Hepatocyte (in vitro differentiated cells): ENCODE measurements at regions not wholly inside any gene's neighbourhood (a gene's known extent, or its start where the extent isn't known, plus 50 kb on each side); places are given as distances from the start of the nearest gene placed in this dataset.

Experiments
- DNase-seq: peaks from one replicate; pipeline ENCODE4 v3.0.0-alpha.2; 2016; ENCODE audit warnings: low spot score
- H2AFZ ChIP-seq: fragments of 200-600 bp; sonication (generic); 2 replicates; pipeline ENCODE4 v1.6.0; 2016; ENCODE audit warnings: antibody characterized with exemption, mild to moderate bottlenecking
- H3K27ac ChIP-seq: fragments of 200-600 bp; sonication (generic); 2 replicates; pipeline ENCODE4 v1.5.1; 2016; ENCODE audit warnings: mild to moderate bottlenecking
- H3K27me3 ChIP-seq: fragments of 200-600 bp; sonication (generic); 2 replicates; pipeline ENCODE4 v1.6.1; 2016
- H3K36me3 ChIP-seq: fragments of 200-600 bp; sonication (generic); replicated peaks from 2 replicates; pipeline ENCODE4 v1.5.1; 2016; ENCODE audit warnings: low read depth; ENCODE audit not compliant: insufficient read depth
- H3K4me1 ChIP-seq: fragments of 200-600 bp; sonication (generic); 2 replicates; pipeline ENCODE4 v1.5.1; 2016; ENCODE audit warnings: mild to moderate bottlenecking, moderate library complexity; ENCODE audit not compliant: insufficient read depth
- H3K4me2 ChIP-seq: fragments of 200-600 bp; sonication (generic); 2 replicates; pipeline ENCODE4 v1.6.0; 2016
- H3K4me3 ChIP-seq: fragments of 200-600 bp; sonication (generic); 2 replicates; pipeline ENCODE4 v1.5.1; 2016; ENCODE audit warnings: mild to moderate bottlenecking
- H3K79me2 ChIP-seq: fragments of 200-600 bp; sonication (generic); 2 replicates; pipeline ENCODE4 v1.6.0; 2017; ENCODE audit warnings: mild to moderate bottlenecking
- H3K9me2 ChIP-seq: fragments of 200-600 bp; sonication (generic); replicated peaks from 2 replicates; pipeline ENCODE4 v1.6.0; 2017; ENCODE audit warnings: mild to moderate bottlenecking; ENCODE audit not compliant: insufficient read depth
- H3K9me3 ChIP-seq: fragments of 200-600 bp; sonication (generic); 2 replicates; pipeline ENCODE4 v1.5.1; 2016; ENCODE audit warnings: low read depth, mild to moderate bottlenecking
- H4K20me1 ChIP-seq: fragments of 200-600 bp; sonication (generic); 2 replicates; pipeline ENCODE4 v1.6.0; 2016; ENCODE audit warnings: mild to moderate bottlenecking; ENCODE audit not compliant: insufficient read depth, poor library complexity, severe bottlenecking
- EZH2 ChIP-seq: fragments of 200-600 bp; sonication (generic); IDR thresholded peaks from 2 replicates; pipeline ENCODE4 v1.6.1; 2016; ENCODE audit warnings: antibody characterized with exemption, mild to moderate bottlenecking, borderline replicate concordance
- EZH2phosphoT487 ChIP-seq: fragments of 200-600 bp; sonication (generic); IDR thresholded peaks from one replicate; pipeline ENCODE4 v1.6.1; 2018; ENCODE audit warnings: antibody characterized with exemption, mild to moderate bottlenecking, low read depth, moderate library complexity; ENCODE audit not compliant: unreplicated experiment, severe bottlenecking
- WGBS: methylation state at CpG from one replicate; pipeline ENCODE4 v1.1.6; 2016; ENCODE audit warnings: low lambda C conversion rate; ENCODE audit errors: missing lambda C conversion rate; 5-methylcytosine and 5-hydroxymethylcytosine counted together
- TF ChIP-seq, protein P1 (sequence below): fragments of 200-600 bp; sonication (generic); IDR thresholded peaks from 2 replicates; pipeline ENCODE4 v1.5.1; 2016; ENCODE audit warnings: antibody characterized with exemption, mild to moderate bottlenecking; ENCODE audit not compliant: poor library complexity

DNA sequence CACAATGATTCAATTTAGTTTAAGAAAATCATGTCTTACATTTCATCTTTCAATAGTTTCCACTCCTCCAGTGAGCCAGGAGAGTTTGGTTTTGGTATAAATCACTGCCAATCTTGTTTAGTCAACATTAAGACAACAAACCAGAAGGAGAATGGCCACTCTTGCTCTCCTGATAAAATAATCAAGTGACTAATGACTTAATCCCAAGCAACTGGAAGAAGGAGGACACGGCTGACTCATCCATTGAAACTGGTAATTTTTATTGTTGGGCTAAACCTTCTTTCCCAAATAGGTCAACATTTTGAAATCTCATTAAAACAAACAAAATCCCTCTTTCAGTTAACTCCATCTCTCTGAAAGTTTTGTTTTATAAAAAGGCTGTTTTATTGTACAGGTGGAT lies 230.2 kb downstream of the CLCN4 start:
- Histone ChIP-seq H3K4me2 (no peak overlapping the region), H2AFZ (no peak overlapping the region), H3K4me3 (no peak overlapping the region), H4K20me1 (no peaks in the 10 kb centered on the region), H3K27me3 (no peaks in the 10 kb centered on the region), H3K79me2 (no peaks in the 10 kb centered on the region), H3K27ac (no peak overlapping the region), H3K9me3 (no peaks in the 10 kb centered on the region), H3K4me1 (no peaks in the 10 kb centered on the region), H3K9me2 (no peaks in the 10 kb centered on the region), H3K36me3 (no peaks in the 10 kb centered on the region)
- DNase-seq, result no peak
- WGBS, result 26% methylated on average over 1 of the region's 1 CpG
- TF ChIP-seq EZH2 (no peak), EZH2phosphoT487 (no peak)
- TF ChIP-seq, protein P1, sequence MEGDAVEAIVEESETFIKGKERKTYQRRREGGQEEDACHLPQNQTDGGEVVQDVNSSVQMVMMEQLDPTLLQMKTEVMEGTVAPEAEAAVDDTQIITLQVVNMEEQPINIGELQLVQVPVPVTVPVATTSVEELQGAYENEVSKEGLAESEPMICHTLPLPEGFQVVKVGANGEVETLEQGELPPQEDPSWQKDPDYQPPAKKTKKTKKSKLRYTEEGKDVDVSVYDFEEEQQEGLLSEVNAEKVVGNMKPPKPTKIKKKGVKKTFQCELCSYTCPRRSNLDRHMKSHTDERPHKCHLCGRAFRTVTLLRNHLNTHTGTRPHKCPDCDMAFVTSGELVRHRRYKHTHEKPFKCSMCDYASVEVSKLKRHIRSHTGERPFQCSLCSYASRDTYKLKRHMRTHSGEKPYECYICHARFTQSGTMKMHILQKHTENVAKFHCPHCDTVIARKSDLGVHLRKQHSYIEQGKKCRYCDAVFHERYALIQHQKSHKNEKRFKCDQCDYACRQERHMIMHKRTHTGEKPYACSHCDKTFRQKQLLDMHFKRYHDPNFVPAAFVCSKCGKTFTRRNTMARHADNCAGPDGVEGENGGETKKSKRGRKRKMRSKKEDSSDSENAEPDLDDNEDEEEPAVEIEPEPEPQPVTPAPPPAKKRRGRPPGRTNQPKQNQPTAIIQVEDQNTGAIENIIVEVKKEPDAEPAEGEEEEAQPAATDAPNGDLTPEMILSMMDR, result no peak

- WGBS, result 66% methylated on average over 4 of the region's 4 CpGs
- no peaks in the 10 kb centered on the region for H3K9me3 ChIP-seq
- no peak overlapping the region for H3K27ac ChIP-seq
- H3K36me3 ChIP-seq, result no peaks in the 10 kb centered on the region
- TF ChIP-seq, protein P1, result no peak
- TF ChIP-seq EZH2 (no peak), EZH2phosphoT487 (no peak)
- no peaks in the 10 kb centered on the region for H3K4me1 ChIP-seq
- no peak for DNase-seq
- no peak overlapping the region for H3K4me3 ChIP-seq
- no peak overlapping the region for H2AFZ ChIP-seq
- no peaks in the 10 kb centered on the region for H3K27me3 ChIP-seq
- no peak overlapping the region for H3K4me2 ChIP-seq
- no peaks in the 10 kb centered on the region for H3K9me2 ChIP-seq
- H4K20me1 ChIP-seq, result no peaks in the 10 kb centered on the region
- H3K79me2 ChIP-seq, result no peaks in the 10 kb centered on the region
Measured at GRCh38 chrX:10390187-10390586, 230.2 kb downstream of the MID1 start.

DNA sequence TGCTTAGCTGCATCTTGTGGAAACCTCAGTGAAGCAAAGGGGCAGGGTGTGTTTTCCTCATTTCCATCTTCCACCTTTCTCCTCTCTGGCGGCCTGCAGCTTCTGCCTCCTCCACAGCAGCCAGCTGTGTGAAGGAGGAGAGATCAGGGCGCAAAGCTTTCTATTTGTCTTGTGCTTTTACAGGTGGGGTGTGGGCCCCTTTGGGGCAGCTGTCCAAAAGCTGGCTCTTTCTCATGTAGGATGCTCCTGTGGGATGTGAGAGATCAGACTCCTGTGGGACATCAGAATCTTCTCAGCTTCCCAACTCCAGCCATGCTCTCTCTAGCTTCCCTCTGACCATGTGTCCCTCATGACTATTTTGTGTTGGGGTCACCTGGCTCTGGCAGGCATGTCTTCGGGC lies 227.1 kb downstream of the MID1 start:
- no peaks in the 10 kb centered on the region for H3K9me3 ChIP-seq
- H3K36me3 ChIP-seq, result no peaks in the 10 kb centered on the region
- WGBS, result 75% methylated on average over 3 of the region's 3 CpGs
- no peaks in the 10 kb centered on the region for H3K27me3 ChIP-seq
- TF ChIP-seq, protein P1, result no peak
- TF ChIP-seq EZH2 (no peak), EZH2phosphoT487 (no peak)
- no peak overlapping the region for H3K27ac ChIP-seq
- no peaks in the 10 kb centered on the region for H3K79me2 ChIP-seq
- H3K4me2 ChIP-seq, result no peak overlapping the region
- no peak for DNase-seq
- no peaks in the 10 kb centered on the region for H3K9me2 ChIP-seq
- no peak overlapping the region for H2AFZ ChIP-seq
- no peaks in the 10 kb centered on the region for H4K20me1 ChIP-seq
- no peaks in the 10 kb centered on the region for H3K4me1 ChIP-seq
- no peak overlapping the region for H3K4me3 ChIP-seq

DNA sequence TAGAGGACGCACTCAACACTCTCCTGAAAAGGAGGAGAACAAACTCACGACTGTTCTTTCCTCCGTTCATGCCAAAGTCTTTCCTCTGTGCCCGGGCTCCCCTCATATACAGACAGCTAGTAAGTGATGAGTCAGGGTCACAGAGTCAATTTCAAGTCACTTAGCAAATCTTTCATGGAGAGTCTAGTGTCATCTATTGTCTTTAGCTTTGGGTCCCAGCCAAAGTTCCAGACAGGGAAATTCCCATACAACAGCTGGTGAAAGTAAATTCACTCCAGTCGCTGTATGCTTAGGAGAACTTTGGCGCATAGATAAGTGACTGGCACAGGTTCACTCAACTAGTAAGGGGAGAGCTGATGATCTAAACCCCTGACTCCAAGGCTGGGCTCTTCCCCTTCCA lies 226.5 kb downstream of the MID1 start:
- no peak overlapping the region for H3K4me3 ChIP-seq
- H3K4me1 ChIP-seq, result no peaks in the 10 kb centered on the region
- no peaks in the 10 kb centered on the region for H3K27me3 ChIP-seq
- TF ChIP-seq, protein P1, result no peak
- TF ChIP-seq EZH2 (no peak), EZH2phosphoT487 (no peak)
- no peak overlapping the region for H3K4me2 ChIP-seq
- no peak for DNase-seq
- H2AFZ ChIP-seq, result no peak overlapping the region
- H4K20me1 ChIP-seq, result no peaks in the 10 kb centered on the region
- no peaks in the 10 kb centered on the region for H3K79me2 ChIP-seq
- H3K9me2 ChIP-seq, result no peaks in the 10 kb centered on the region
- H3K27ac ChIP-seq, result no peak overlapping the region
- H3K36me3 ChIP-seq, result no peaks in the 10 kb centered on the region
- H3K9me3 ChIP-seq, result no peaks in the 10 kb centered on the region
- WGBS, result 81% methylated on average over 6 of the region's 6 CpGs
